NCI-H524 treated with DMSO at 0.1 percent for 48 hours (cell line): ENCODE measurements at regions not wholly inside any gene's neighbourhood (a gene's known extent, or its start where the extent isn't known, plus 50 kb on each side); places are given as distances from the start of the nearest gene placed in this dataset.

Source experiments
- DNase-seq: peaks from one replicate; lab custom pipeline; 2025; lab: John Stamatoyannopoulos, UW

DNA sequence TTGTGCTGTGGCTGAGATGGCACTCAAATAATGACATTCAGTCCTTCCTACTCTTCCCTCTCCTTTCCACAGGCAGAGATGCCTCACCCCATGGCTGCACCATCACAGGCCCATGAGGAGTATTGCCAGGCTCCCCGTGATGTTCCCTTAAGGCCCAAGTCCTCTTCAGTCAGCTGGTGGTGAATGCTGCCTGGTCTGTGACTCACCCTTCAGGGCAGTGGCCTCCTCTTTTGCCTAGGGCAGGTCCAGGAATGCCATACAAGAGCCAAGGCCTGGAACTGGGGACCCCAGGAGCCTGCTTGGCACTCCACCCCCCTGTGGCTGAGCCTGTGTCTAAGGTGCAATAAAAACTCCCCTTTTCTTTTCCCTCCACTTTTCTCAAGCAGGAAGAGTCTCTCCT, 144.2 kb upstream of the GEMIN8 start:
- DNase-seq, result no peak

DNA sequence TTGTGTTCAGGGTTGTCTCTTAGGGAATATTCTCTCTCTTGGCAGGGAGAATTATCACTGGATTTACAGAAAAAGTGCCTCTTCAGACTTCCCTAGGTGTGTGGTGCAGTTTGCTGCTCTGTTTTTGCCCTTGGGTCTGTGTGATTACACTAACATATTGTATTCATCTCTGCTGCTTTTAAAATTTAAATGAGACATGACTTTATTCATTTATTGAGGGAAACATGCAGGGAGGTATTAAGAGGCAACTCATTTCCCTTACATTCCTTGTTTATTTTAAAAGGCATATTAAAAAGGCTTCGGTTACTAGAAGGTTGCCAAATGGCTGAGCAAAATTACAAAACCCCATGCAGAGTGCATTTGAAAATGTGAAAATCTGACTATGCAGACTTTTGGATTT, 135.1 kb upstream of the GEMIN8 start:
- no peak for DNase-seq

DNA sequence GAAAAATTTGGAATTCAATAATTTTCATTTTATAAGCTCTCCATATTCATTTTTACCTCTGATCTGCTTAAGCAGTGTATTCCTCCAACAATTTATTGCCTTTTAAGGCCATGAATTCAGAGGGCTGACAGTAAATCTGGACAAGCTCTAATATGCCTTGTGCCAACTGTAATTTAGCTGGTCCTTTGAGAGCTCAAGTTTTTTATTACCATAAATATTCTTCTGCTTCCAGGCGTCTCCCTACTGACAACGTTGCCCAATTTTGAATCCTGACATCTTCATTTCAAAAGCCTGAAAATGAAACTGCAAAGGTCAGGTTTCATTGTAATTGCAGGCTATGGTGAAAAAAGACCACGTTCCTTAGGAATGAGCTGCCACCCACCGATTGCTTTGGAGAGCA, 95.8 kb upstream of the GEMIN8 start:
- DNase-seq, result no peak

DNA sequence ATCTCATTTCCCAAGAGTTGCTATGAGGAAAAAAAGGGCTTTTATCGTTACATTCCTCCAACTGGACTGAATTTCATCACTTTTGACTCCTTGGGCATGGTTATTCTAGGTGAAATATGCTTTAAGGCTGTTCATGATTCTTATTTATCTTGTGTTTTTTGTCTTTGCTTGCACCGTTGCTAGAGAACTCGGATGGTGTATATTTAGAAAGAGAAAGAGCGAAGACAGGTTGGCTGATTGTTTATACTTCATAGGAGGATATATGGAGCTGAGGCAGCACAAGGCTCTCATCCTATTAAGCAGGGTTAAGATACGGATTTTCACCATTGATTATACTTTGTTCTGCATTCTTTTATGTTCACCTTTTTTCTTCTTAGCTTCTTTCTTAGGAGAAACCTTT, 94.9 kb upstream of the GEMIN8 start:
- no peak for DNase-seq

DNA sequence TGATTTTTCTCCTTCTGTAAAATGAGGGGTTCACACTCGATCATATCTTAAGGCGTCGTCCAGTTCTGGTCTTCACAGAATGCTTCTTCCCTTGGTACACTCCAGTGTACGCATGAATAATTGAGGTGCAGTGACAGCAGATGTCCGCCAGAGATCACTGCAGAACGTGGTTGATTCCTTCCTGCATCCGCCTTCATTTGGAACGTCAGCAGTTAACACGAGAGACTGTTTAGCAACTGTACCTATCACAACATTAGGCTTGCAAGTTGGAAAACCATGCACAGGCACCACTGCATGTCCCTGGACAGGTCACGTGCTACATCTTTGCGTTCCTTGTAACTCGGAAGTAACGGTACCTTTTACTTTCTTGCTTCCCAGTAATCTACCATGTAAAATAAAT, 66.0 kb upstream of the GEMIN8 start:
- DNase-seq, result no peak

DNA sequence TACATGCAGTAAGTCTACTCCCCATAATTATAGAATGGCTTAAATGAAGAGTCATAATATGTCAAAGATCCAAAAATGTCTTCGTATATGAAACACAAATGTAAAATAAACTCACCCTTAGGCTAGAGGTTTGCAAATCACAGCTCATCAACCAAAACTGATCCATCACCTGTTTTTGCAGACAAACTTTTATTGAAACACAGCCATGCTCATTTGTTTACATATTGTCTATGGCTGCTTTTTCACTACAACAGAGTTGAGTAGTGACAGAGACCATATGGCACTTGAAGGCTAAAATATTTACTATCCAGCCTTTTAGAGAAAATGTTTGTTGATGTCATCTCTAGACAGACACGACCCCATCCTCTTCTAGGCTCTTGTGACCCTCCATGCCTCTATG, 64.5 kb upstream of the GEMIN8 start:
- DNase-seq, result no peak

DNA sequence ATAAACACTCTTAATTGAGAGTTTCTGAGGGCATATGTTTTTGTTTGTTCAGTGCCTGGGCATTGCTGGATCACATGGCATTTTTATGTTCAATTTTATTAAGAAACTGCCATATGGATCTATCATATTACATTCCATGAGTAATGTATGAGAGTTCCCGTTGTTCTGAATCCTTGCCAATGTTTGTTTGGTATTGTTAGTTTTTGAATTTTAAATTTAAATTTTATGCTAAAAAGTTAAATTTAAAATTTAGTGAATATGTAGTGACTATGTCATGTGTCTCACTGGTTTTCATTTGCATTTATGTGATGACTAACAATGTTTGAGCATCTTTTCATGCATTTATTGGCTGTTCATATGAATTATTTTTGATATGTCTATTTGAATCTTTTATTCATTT, 54.8 kb upstream of the GEMIN8 start:
- DNase-seq, result peak; percentile 6

DNA sequence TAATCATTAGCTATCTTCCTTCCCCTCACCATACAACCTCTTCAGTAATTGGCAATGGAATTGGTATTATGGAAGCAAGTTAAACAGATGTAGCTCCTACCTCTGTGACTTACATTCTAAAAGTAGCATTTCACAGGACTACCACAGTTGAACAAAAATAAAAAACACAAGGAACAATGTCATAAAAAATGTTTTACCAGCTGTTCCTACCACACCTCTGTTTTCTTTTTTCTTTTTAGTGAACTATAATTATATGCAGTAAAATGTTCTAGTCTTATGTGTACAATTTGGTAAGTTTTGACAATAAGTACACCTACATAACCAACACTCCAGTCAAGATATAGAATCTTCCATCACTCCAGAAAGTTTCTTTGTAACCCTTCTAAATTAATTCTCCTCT, 54.1 kb upstream of the GEMIN8 start:
- DNase-seq, result peak; percentile 61

DNA sequence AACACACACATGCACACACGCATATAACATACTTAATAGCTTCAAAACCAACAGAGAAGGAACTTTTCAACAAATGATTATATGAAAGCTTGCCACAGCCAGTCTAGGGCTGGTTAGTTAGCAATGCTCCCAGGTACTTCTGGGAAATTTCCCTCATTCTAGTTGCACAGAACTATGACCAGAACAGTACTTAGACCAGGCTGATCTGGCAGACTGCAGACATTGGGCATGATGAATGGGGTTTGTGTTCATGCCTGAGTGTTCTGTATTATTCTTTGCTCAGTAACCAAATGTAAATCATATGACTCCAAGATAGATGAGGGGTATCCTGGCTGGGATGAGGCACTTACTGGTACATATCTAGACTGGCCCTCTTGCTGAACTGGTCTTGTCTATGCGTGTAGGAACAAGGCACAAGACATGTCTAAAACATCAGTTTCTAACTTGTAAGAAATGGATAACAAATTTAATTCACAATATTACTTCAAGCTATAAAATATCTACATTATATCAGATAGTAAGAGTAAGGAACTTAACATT, 50.3 kb upstream of the GEMIN8 start:
- DNase-seq, result no peak
